NCI-H774 (cell line): ENCODE measurements at regions not wholly inside any gene's neighbourhood (a gene's known extent, or its start where the extent isn't known, plus 50 kb on each side); places are given as distances from the start of the nearest gene placed in this dataset.

ENCODE experiments used
- DNase-seq: peaks from one replicate; lab custom pipeline; 2025; lab: John Stamatoyannopoulos, UW

DNA sequence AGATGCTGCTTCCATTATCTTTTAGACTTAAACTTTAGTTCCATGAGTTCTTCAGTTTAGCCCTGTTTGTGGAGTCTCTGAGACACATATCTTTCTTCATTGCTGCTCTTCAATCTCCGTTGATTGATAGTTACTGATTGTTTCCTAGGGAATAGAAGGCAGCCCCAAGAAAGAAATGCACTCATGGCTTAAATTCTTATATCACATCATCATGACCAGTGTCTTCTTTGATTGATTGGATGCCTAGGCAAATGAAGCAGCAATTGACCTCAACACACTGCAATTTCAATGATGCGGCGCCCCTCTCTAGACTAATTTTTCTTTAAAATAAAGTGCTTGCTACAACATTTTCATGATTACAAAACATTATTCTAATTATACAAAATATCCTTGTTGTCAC, 576.5 kb upstream of the VSTM2A start:
- DNase-seq = no peak

DNA sequence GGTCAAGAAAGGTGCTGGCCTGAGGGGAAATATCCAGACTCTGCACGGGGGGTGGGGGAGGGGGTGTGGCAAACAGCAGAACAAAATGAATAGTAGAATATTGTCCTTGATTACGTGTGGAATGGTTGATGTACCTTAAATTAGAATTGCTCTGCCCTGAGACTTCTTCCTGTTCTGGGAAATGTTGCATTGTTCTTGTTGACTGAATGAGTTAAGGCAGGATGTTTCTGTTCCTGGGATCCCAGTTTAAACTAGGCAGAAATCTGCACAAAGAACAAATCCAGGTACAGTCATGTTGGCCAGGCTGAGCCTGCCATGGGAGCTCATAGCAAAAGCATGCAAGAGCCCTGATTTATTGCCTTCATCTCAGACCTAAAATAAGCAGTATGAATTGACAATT, 558.7 kb upstream of the VSTM2A start:
- no peak for DNase-seq

DNA sequence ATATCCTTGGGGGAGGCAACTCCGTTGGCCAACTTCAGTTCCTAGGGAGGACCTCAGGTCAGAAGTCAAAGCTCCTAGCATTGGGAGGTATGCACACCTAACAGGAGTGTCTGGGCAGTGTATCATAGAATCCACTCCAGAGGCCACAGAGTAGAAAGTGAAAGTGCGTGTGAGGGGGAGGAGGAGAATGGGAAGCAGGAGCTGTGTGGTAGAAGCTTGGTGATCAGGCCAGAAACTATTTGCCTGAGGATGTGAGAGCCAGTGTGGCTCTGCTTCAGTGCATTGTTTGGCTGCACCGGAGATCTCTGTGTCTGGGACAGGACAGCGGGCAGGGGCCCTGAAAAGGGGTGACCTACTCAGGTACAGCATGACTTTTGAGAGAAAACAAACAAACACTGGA, 557.4 kb upstream of the VSTM2A start:
- DNase-seq = no peak

DNA sequence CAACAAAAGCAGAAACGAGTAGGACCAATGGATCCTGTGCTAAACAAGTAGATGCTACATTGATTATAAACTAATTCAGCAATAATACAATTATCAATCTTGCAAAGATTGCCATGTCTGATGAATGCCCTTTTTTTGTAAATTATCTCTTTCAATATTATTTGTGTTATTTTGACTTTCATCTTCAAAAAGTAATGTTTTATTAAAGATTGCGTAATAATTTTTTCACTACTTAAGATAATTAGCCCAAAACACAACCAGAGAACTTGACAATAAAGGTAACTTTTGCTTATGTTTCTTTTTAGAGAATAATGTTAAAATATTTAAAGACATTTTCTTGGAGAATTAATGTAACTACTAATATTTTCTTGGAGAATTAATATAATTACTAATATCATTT, 553.8 kb upstream of the VSTM2A start:
- no peak for DNase-seq

DNA sequence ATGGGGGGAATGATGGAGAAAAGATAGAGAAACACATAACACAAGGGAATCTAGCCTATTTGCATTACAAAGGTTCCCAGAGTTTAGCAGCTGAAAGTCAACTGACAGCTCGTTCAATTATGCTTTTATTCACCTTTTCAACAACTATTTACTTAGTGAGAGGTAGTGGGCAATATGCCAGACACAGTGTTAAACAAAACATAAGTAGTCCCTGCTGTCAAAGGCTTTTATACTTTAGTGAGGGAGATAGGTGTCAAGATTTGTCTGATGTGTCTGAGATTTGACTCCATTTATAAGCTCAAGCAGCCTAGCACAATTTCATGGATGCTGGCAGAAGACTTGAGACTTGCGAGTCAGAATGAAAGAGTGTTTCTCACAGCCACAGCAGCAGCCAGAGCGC, 549.0 kb upstream of the VSTM2A start:
- DNase-seq = peak; percentile 78

DNA sequence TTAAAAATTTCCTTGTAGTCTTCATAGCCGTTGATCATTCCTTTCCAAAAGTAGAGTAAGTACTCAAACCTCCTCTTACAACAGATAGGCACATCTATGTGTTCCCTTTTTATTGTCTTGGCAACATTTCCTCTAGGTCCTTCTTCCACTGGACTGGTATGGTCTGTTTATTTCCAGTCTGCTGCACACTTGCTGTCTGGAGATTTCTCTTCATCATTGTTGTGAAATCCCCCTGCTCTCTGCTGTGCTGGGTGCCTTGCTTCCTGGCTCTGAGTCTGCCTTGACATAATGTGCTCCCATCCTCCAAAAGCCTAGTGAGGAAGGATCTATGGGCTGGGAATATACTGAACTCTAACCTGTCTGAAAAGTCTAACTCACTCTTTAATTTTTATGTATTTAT, 545.3 kb upstream of the VSTM2A start:
- no peak for DNase-seq

DNA sequence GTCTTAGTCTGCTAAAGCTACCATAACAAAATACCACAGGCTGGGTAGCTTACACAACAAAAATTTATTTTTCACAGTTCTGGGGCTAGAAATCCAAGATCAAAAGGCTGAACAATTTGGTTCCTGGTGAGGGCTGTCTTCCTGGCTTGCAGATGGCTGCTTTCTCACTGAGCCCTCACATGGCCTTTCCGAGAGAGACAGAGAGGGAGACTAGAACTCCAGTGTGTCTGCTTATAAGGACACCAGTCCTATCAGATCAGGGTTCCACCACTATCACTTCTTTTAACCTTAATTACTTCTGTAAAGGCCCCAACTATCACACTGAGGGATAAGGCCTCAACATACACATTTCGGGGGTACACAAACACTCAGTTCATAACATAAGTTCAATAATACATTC, 527.4 kb upstream of the VSTM2A start:
- no peak for DNase-seq

DNA sequence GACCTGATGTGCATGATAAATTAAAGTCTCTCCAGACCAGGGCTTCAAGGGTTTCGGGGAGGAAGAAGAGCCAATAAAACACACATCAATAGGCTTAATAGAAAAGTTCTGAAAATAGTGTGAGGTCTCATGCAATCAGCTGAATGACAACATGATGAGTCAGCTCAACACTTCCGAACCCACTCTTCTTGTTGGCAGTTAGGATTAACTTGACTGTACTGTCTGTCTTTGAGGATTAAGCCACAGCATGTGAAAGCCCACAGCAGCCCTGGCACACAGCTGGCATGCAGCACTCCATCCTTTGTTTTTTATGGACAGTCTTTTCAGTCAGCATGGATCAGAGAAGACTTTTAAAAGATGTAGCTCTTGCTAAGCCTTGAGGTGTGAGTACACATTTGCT, 526.9 kb upstream of the VSTM2A start:
- no peak for DNase-seq

DNA sequence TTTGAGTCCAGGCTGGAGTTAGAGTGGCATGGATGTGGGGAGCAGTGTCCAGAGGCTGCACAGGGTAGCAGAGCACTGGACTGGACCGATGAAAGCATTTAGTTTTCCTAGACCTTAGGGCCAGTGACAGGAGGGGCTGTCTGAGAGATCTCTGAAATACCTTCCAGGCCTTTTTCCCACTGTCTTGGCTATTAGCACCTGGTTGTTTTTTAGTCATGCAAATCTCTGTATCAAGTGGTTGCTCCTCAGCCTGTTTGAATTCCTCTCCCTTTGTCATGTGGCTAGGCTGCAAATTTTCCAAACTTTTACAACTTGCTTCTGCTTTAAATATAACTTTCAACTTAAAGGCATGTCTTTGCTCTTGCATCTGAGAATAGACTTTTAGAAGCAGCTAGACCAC, 504.3 kb upstream of the VSTM2A start:
- DNase-seq = no peak

DNA sequence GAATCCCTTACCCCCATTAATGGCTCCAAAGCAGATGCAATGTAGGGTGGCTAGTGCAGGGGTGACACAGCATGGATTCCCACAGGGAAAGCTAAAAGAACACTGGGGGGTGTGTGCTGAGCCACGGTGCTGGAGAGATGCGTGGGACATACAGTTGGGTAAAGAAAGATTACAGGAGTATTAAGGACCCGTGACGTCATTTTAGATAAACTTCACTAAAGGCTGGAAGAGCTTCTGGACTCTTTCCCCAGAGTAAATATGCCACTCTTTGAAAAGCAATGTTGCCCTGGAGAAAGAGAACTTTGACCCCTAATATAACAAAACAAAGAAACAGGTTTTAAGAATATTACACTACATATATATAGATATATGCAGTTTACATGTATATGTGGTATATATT, 481.5 kb upstream of the VSTM2A start:
- DNase-seq = no peak

DNA sequence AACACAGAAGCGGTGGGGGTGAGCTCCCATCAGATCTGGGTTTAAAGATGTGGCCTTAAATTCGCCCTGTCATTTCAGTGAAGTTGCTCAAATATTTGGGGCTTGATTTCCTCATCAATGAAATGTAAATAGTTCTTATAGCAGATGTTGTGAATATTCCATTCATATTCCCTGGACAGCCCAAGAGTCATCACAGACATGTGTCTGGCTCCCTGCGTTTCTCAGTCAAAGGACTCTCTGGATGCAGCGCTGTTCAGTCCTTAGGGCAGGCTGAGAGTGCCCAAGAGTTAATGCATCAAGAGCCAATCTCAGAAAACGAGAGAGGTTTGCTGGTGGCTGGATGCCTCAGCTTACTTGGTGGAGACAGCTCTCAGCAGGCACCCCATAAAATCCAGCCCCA, 475.5 kb upstream of the VSTM2A start:
- DNase-seq = no peak

DNA sequence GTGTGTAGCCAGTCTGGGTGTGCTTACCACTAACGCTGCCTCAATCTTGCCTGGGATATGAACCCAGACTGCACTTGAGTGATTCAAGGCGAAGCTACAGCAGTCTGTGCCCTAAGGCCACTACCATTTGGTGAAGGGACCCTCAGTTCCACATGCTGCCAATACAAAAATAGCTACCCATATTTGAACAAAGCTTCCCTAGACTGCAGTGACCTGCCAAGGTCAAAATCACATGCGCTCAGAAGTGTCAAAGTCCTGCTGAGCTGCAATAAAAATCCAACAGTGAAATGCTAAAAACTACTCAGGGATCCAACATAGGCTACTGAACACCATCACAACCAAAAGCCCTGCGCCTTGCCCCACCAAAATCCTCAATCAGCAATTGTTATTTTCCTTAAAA, 472.3 kb upstream of the VSTM2A start:
- no peak for DNase-seq

DNA sequence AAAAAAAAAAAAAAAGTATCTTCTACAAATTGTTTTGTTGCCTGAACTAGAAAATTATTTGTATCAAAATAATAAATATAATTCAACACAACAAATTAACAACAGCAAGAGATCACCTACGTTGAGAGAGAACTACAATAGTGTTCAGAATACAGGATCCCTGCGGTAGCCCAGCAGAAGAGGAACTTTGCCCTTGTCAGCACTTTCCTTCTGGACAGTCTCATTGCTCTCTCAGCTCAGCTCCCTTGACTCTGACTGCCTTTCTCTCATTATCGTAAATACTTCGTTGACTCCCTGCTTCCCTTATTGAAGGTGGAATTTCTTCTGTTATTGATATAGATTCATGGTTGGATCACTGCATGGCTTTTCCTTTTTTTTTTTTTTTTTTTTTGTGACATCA, 469.5 kb upstream of the VSTM2A start:
- no peak for DNase-seq

DNA sequence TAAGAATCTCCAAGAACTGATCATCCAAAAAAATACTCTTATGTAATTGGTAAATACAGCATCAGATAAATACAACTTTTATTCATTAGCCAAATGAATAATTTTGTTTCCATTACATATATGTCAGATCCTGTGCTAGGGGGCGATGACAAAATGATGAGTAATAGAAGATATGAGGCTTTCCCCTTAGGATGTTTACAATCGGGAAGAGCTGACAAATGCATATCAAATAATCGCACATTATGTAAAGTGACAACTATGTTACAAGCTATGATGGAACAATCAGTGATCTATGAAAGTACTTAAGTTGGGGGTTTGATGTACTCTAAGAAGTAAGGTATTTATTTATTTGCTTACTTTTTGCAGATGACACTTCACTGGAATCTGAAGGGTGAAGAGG, 465.6 kb upstream of the VSTM2A start:
- DNase-seq = no peak

DNA sequence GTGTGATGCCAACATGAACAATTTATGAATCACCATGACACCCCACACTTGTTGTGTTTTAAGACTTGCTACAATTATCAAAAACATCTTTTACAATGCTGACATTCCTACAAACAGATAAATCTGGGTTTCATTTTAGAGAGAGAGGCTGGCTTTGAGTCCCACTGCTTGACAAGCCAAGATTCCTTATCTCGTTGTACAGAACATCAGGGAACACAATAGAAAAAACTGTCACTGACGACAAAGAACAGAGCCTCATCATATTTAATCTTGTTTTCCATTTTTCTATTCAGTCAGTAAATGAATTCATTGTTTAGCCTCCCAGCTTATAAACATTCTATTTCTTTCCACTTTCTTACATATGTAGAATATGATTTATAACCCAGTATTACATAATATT, 461.6 kb upstream of the VSTM2A start:
- DNase-seq = no peak

DNA sequence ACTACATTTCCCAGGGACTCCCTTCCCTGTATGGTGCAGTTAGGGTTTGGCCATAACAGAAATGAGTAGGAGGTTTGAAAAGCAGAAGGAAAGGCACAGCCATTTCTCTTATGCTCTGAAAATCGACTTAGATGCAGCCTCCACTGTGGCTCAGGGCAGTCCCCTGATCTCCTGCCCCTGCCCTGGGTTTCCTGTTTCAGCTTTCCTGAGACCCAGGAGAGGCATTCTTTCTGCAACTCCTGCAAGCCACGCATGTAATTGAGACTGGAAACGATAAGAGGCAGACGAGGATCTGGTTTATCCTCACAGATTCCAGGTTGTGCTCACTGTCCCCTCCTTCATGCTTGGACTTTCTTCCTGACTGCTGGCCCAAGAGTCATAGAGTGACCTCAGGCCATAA, 461.2 kb upstream of the VSTM2A start:
- no peak for DNase-seq

DNA sequence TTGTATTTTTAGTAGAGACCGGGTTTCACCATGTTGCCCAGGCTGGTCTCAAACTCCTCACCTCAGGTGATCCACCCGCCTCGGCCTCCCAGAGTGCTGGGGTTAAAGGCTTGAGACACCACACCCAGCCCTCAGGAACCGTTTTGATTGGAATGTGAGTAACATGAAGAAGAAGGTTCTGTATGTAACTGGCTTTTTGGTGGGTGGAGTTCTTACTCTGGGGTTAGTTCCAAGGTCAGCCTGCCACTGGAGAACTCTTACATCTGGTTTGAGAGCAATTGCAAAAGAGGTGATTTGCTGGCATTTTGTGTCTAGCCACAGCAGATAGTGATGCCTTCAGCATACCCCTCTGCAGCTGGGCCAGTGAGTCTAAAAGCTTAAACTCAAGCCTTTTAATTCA, 457.8 kb upstream of the VSTM2A start:
- DNase-seq = no peak

DNA sequence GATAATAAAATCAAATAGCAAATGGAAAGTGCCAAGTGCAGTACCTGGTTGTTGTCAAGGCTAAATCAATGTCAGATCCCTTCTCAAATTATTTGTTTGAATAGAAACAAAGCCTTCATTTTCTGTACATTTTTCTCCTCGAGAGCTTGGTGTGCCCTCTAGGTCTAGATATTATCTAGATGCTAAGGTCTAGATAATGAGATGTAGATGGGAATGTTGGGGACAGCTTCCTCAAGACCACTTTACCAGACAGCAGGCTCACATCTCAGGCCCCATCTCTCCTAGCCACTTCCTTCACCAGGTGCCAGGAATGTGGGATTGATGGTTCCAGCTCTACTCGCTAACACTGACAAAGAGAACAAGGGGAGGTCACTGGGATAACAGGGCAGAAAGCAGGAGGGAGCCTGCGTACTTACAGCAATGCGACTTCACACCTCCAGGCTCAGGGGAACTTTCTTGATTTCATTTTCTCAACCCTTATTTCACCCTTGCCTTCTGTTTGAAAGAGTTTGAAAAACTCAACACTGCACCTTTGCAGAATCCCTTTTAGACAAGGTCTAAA, 451.4 kb upstream of the VSTM2A start:
- DNase-seq = no peak

DNA sequence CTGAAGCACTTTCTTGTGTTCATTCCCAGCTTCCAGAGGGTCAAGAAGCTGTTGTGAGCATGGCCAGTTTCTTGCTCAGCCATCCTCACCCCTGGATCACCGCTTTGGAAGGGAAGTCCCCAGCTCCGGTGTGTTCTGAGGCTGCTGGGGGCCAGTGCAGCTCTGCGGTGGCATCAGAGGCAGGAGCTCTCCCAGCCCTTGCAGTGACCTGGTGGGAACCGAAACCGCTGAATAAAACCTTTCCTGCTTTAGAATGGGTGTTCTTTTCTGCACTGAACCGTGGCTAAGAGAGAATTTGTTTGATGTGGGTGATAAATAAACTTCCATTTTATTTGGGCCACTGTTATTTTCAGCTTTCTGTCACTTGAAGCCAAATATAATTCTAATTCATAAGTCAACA, 450.9 kb upstream of the VSTM2A start:
- DNase-seq = no peak

DNA sequence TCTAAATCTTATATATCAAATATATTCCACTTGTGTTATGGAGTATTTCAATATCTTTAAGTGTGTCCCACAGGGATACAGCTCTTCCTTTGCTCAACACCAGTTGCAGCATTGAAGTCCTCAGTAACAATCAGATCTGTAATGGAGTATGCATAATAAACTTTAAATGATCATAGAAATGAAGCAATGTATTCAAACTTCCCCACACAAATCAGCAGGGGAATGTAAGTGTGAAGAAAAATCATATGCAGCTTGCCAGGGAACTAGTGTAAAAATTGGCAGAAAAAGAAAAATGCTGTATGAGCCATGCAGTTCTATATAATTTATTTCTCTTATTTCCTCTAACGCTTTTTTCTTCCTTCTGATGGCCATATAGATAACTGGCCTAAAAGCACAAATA, 444.3 kb upstream of the VSTM2A start:
- no peak for DNase-seq

DNA sequence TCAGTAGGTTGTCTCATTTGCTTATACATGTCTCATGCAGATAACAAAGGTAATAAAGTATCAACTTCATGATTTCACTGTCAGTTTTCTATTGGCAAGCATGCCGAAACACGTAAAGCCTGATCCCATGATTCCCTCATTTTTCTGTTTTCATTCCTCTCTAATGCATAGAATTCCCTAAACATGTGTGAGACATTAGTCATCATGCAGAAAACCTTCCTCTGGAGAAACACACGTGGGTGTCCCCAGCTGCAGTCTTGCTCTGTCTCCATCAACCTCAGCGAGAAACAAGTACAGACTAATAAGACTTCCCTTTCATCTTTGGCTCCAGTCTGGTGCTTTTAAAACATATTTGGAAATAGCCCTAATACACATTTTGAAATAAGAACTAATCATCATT, 432.7 kb upstream of the VSTM2A start:
- no peak for DNase-seq

DNA sequence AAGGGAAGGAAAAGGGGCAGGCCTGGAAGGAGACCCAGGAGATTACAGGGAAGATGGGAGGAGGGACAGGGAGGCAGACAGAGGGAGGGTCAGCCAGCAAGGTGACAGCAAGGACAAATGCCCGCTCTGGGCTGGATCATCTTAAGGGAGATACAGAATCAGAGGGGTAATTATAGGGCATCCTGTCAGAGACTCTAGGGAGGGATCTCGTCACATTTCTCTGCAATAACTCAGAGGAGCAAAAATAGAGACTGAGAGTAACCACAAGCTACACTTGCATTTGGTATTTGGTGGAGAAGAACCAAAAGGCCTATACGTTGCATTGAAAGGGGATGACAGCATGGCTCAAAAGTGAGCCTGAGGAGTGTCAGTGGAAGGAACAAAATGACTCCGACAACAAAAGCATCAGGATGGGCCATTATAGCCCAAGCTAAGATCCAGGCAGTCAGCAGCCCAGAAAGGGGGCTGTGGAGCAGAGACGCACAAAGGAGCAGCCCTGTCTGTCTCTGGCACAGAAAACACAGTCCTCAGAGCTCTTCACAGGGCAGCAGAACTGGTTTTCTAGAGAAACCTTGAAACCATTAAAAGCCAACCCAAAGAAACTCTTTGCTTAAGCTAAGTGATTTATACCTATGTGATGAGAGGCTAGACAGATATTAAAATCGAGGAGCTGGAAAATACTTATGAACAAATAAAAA, 430.2 kb upstream of the VSTM2A start:
- no peak for DNase-seq

DNA sequence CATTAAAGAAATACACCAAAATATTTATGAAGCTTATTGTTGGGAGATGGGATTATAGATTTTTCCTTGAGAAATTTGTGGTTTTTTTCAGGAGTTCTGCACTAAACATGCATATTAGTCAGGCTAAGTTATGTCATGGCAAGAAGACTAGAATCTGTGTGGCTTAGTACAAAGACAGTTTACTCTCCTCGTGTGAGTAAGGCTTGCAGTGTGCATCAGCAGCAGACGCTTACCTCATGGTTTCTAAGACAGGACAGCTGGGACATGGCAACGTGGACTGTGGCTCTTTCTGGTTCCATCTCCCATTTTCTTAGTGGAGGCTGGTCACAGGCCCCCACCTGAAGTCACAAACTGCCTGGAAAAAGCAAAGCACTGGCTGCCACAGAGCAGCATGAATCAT, 429.6 kb upstream of the VSTM2A start:
- DNase-seq = no peak

DNA sequence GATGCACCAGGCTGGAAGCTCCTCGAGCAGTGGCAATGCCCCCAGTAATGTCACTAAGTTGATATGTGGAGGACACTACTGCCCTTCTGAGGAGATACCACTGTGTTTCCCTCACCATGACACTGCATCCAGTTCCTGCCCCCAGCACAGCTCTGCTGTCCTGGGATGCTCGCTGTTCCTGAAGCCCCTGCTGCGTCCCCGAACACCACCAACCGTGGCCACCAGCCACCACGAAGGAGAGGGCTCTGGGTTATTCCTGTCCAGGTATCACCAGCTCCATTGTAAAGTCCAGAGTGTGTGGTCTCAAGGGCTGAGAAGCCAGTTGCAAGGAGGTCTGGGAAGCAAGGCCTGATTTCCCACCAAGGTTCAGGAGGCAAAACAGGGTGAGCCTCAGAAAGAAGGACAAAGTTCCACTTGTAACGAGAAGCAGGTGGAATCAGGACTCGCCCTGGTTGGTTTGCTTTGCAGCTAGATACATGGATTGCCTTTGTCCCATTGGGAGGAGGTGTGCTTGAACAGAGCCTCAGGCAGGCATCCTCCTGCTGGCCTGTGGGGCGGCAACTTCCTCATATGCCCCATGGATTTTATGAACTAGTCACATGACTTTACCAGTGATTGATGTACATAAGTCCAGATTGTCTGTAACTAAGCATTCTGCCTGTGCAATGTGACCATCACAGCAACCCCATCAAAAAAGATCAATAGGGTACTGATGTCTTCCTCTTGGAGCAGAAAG, 427.0 kb upstream of the VSTM2A start:
- DNase-seq = no peak
